Neuron (in vitro differentiated cells): ENCODE measurements at regions not wholly inside any gene's neighbourhood (a gene's known extent, or its start where the extent isn't known, plus 50 kb on each side); places are given as distances from the start of the nearest gene placed in this dataset.

Experiments used
- H2AFZ ChIP-seq: one replicate; pipeline ENCODE4 v1.6.1; 2013; ENCODE audit warnings: low read depth, mild to moderate bottlenecking, inconsistent platforms, low read length, moderate library complexity
- H3K27me3 ChIP-seq: one replicate; pipeline ENCODE4 v1.6.1; 2013; ENCODE audit warnings: low read length; ENCODE audit not compliant: insufficient read depth
- H3K36me3 ChIP-seq: one replicate; pipeline ENCODE4 v1.6.1; 2013; ENCODE audit warnings: low read length; ENCODE audit not compliant: insufficient read depth
- H3K4me1 ChIP-seq: one replicate; pipeline ENCODE4 v1.6.1; 2013; ENCODE audit warnings: low read length; ENCODE audit not compliant: insufficient read depth
- H3K4me3 ChIP-seq: 2 replicates; pipeline ENCODE4 v1.5.1; 2013; ENCODE audit warnings: mild to moderate bottlenecking, low read length, moderate library complexity
- H3K9me3 ChIP-seq: one replicate; pipeline ENCODE4 v1.6.1; 2013; ENCODE audit warnings: low read length

- Histone ChIP-seq H3K9me3 (no peaks in the 10 kb centered on the region), H3K36me3 (no peaks in the 10 kb centered on the region), H3K4me1 (no peaks in the 10 kb centered on the region), H2AFZ (no peak overlapping the region), H3K4me3 (no peak overlapping the region), H3K27me3 (no peaks in the 10 kb centered on the region)
Observed at GRCh38 chr5:68757626-68758212, 336.1 kb upstream of the SLC30A5 start.

- Histone ChIP-seq H3K27me3 (no peaks in the 10 kb centered on the region), H3K4me1 (no peaks in the 10 kb centered on the region)
Observed at GRCh38 chr5:68759593-68759992, 334.2 kb upstream of the SLC30A5 start.

GRCh38 chr5:68762201-68762600 lies 331.6 kb upstream of the SLC30A5 start:
- no peaks in the 10 kb centered on the region for H3K27me3 ChIP-seq

More at GRCh38 chr5:68759593-68759992, 334.2 kb upstream of the SLC30A5 start:
- Histone ChIP-seq H3K4me3 (no peak overlapping the region), H3K9me3 (no peaks in the 10 kb centered on the region), H3K36me3 (no peaks in the 10 kb centered on the region), H2AFZ (no peak overlapping the region)

GRCh38 chr5:68766952-68767464 lies 326.8 kb upstream of the SLC30A5 start:
- no peak overlapping the region for H3K4me3 ChIP-seq
- no peaks in the 10 kb centered on the region for H3K4me1 ChIP-seq
- no peaks in the 10 kb centered on the region for H3K36me3 ChIP-seq
- H3K27me3 ChIP-seq = no peaks in the 10 kb centered on the region
- H2AFZ ChIP-seq = no peak overlapping the region
- no peaks in the 10 kb centered on the region for H3K9me3 ChIP-seq

More at GRCh38 chr5:68762201-68762600, 331.6 kb upstream of the SLC30A5 start:
- Histone ChIP-seq H3K4me1 (no peaks in the 10 kb centered on the region), H3K9me3 (no peaks in the 10 kb centered on the region), H3K36me3 (no peaks in the 10 kb centered on the region), H3K4me3 (no peak overlapping the region), H2AFZ (no peak overlapping the region)

GRCh38 chr5:68770551-68770950 lies 323.3 kb upstream of the SLC30A5 start:
- Histone ChIP-seq H3K4me1 (no peaks in the 10 kb centered on the region), H3K9me3 (no peaks in the 10 kb centered on the region), H3K36me3 (no peaks in the 10 kb centered on the region), H3K27me3 (no peaks in the 10 kb centered on the region), H3K4me3 (no peak overlapping the region), H2AFZ (no peak overlapping the region)

- H3K9me3 ChIP-seq = no peaks in the 10 kb centered on the region
- no peak overlapping the region for H3K4me3 ChIP-seq
- H3K36me3 ChIP-seq = no peaks in the 10 kb centered on the region
- H2AFZ ChIP-seq = no peak overlapping the region
- H3K27me3 ChIP-seq = no peaks in the 10 kb centered on the region
- no peaks in the 10 kb centered on the region for H3K4me1 ChIP-seq
Observed at GRCh38 chr5:68771221-68771620, 322.6 kb upstream of the SLC30A5 start.

GRCh38 chr5:68771732-68772131 lies 322.1 kb upstream of the SLC30A5 start:
- no peaks in the 10 kb centered on the region for H3K27me3 ChIP-seq
- H2AFZ ChIP-seq = no peak overlapping the region
- H3K4me1 ChIP-seq = no peaks in the 10 kb centered on the region
- H3K36me3 ChIP-seq = no peaks in the 10 kb centered on the region
- no peak overlapping the region for H3K4me3 ChIP-seq
- no peaks in the 10 kb centered on the region for H3K9me3 ChIP-seq

- Histone ChIP-seq H3K4me1 (no peaks in the 10 kb centered on the region), H3K4me3 (no peak overlapping the region), H3K9me3 (no peaks in the 10 kb centered on the region), H2AFZ (no peak overlapping the region), H3K27me3 (no peaks in the 10 kb centered on the region), H3K36me3 (no peaks in the 10 kb centered on the region)
Observed at GRCh38 chr5:68776381-68776780, 317.4 kb upstream of the SLC30A5 start.

GRCh38 chr5:68777135-68777534 lies 316.7 kb upstream of the SLC30A5 start:
- no peak overlapping the region for H3K4me3 ChIP-seq
- H3K36me3 ChIP-seq = no peaks in the 10 kb centered on the region
- no peak overlapping the region for H2AFZ ChIP-seq
- no peaks in the 10 kb centered on the region for H3K27me3 ChIP-seq
- no peaks in the 10 kb centered on the region for H3K4me1 ChIP-seq
- H3K9me3 ChIP-seq = no peaks in the 10 kb centered on the region

- Histone ChIP-seq H3K27me3 (no peaks in the 10 kb centered on the region), H3K9me3 (no peaks in the 10 kb centered on the region), H3K4me3 (no peak overlapping the region), H2AFZ (no peak overlapping the region), H3K36me3 (no peaks in the 10 kb centered on the region), H3K4me1 (no peaks in the 10 kb centered on the region)
Observed at GRCh38 chr5:68778484-68778883, 315.3 kb upstream of the SLC30A5 start.

- H2AFZ ChIP-seq = no peak overlapping the region
Observed at GRCh38 chr5:68780299-68780955, 313.4 kb upstream of the SLC30A5 start.

GRCh38 chr5:68793074-68793473 lies 300.7 kb upstream of the SLC30A5 start:
- no peak overlapping the region for H2AFZ ChIP-seq
- H3K27me3 ChIP-seq = no peaks in the 10 kb centered on the region
- no peak overlapping the region for H3K4me3 ChIP-seq
- no peaks in the 10 kb centered on the region for H3K9me3 ChIP-seq
- H3K36me3 ChIP-seq = no peaks in the 10 kb centered on the region
- H3K4me1 ChIP-seq = no peaks in the 10 kb centered on the region

More at GRCh38 chr5:68780299-68780955, 313.4 kb upstream of the SLC30A5 start:
- Histone ChIP-seq H3K4me3 (no peak overlapping the region), H3K27me3 (no peaks in the 10 kb centered on the region), H3K36me3 (no peaks in the 10 kb centered on the region), H3K4me1 (no peaks in the 10 kb centered on the region), H3K9me3 (no peaks in the 10 kb centered on the region)

GRCh38 chr5:68793993-68794392 lies 299.8 kb upstream of the SLC30A5 start:
- H3K27me3 ChIP-seq = no peaks in the 10 kb centered on the region
- no peak overlapping the region for H3K4me3 ChIP-seq
- no peak overlapping the region for H2AFZ ChIP-seq
- no peaks in the 10 kb centered on the region for H3K36me3 ChIP-seq
- H3K4me1 ChIP-seq = no peaks in the 10 kb centered on the region
- no peaks in the 10 kb centered on the region for H3K9me3 ChIP-seq
